ENCODE measurements at regions not wholly inside any gene's neighbourhood (a gene's known extent, or its start where the extent isn't known, plus 50 kb on each side); places are given as distances from the start of the nearest gene placed in this dataset.

DNA sequence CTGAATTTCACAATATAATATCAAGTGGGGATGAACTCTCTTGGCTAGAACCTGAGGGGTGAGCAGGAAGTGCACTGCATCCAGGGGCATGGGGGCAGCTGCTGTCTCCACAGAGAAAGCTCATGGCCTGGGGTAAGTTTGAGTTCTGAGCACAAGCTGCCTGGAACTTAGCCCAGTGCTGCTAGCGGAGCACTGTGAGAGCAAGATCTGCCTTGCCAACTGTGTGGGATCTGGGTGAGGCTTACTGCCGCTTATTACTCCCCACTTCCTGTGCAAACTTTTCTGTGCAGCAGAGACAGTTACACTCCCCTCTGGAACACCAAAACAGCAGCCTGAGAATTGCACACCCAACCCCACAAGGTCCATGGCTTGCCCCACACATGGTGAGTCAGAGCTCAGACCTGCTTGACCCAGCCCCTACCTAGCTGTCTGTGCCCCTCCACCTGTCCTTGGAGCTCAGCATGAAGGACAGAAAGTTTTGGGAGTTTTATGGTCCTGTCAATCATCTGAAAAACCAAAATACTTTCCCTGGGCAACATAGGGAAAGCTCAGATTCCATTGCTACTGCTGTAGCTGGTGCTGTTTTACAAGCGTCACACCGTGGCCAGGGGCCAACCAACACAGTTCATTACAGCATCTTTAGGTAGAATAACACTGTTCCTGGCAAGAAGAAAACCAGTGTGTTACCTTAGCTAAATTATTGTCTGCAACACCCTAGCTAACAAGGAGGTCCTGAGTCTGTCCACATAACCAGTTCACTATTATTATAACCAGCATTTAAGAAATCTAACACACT is 762.1 kb upstream of the NEGR1 start:
- no peak for TF ChIP-seq CTCF (IDR thresholded peaks at IDR 0.05)
- TF ChIP-seq POLR2AphosphoS5 (IDR thresholded peaks at IDR 0.05), result no peak
- TF ChIP-seq EP300 (IDR thresholded peaks at IDR 0.05), result no peak
- TF ChIP-seq POLR2A (IDR thresholded peaks at IDR 0.05), result no peak
- intact Hi-C loops (cut with DNase I; ENCODE audit: low total_unique reads), result no loop called here
- H3K4me3 ChIP-seq, result no peak overlapping the region
- DNase-seq, result peak in 1 of 2 donors; percentile 5
- no peaks in the 10 kb centered on the region for H3K36me3 ChIP-seq
- no peaks in the 10 kb centered on the region for H3K27me3 ChIP-seq
- WGBS, 5 donors, result 36 to 63% (median 61%) methylated on average over 4 of the region's 4 CpGs
- H3K4me1 ChIP-seq, result no peaks in the 10 kb centered on the region
- H3K27ac ChIP-seq, result no peak overlapping the region
- no peaks in the 10 kb centered on the region for H3K9me3 ChIP-seq

- H3K4me1 ChIP-seq, result no peaks in the 10 kb centered on the region
- no peak overlapping the region for H3K4me3 ChIP-seq
- WGBS, 5 donors, result 82 to 94% (median 88%) methylated on average over 1 of the region's 1 CpG
- no peaks in the 10 kb centered on the region for H3K27me3 ChIP-seq
- TF ChIP-seq POLR2A (IDR thresholded peaks at IDR 0.05) (no peak), POLR2AphosphoS5 (IDR thresholded peaks at IDR 0.05) (no peak), CTCF (IDR thresholded peaks at IDR 0.05) (no peak), EP300 (IDR thresholded peaks at IDR 0.05) (no peak)
- no peak for DNase-seq
- no peak overlapping the region for H3K27ac ChIP-seq
- intact Hi-C loops (cut with DNase I; ENCODE audit: low total_unique reads), result no loop called here
- no peaks in the 10 kb centered on the region for H3K9me3 ChIP-seq
- no peaks in the 10 kb centered on the region for H3K36me3 ChIP-seq
These were observed 760.1 kb upstream of the NEGR1 start for GRCh38 chr1:73042403-73042802.

DNA sequence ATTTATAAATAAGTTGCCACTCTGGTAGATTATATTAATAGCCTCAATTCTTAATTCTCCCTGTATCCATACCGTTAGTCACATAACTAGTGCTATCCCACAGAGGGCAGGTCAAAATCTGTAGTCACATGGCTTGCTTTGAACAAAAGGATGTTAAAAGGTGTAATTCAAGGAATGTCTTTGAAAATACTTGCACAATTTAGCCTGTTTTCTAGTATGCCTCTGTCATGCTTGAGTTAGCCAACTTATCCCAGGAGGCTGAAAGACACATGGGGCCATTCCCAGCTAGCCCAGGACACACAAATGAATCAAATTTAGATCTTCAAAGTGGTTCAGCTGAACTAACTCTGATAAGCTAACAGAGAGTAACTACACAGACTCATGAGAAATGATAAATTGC is 758.5 kb upstream of the NEGR1 start:
- Histone ChIP-seq H3K4me3 (no peak overlapping the region), H3K4me1 (no peaks in the 10 kb centered on the region), H3K27me3 (no peaks in the 10 kb centered on the region), H3K9me3 (no peaks in the 10 kb centered on the region), H3K27ac (no peak overlapping the region), H3K36me3 (no peaks in the 10 kb centered on the region)
- 81 to 94% (median 87%) methylated on average over 1 of the region's 1 CpG for WGBS, 5 donors
- intact Hi-C loops (cut with DNase I; ENCODE audit: low total_unique reads), result no loop called here
- no peak for TF ChIP-seq POLR2A (IDR thresholded peaks at IDR 0.05)
- TF ChIP-seq POLR2AphosphoS5 (IDR thresholded peaks at IDR 0.05), result no peak
- no peak for TF ChIP-seq EP300 (IDR thresholded peaks at IDR 0.05)
- TF ChIP-seq CTCF (IDR thresholded peaks at IDR 0.05), result no peak
- no peak for DNase-seq

DNA sequence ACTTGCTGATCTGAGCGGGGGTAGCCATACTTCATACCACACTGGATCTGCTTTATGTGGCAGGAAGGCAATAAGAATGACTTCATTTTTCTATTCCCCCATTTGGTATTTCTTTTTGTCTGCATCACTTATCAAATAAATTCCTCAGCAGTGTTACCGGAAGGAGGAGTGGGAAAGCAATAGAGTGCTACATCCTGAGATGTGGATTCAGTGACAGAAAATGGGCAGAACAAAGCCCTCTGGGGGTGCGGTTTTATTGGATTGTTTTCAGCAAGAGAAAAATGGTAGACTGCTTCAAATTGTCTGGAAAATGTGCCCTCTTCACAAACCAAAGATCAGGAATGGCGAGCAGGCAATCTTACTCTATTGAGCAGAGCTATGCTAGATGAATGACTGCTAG is 751.9 kb upstream of the NEGR1 start:
- Histone ChIP-seq H3K9me3 (no peaks in the 10 kb centered on the region), H3K4me3 (no peak overlapping the region), H3K27me3 (no peaks in the 10 kb centered on the region), H3K36me3 (no peaks in the 10 kb centered on the region), H3K27ac (no peak overlapping the region), H3K4me1 (no peaks in the 10 kb centered on the region)
- 72 to 80% (median 75%) methylated on average over 4 of the region's 4 CpGs for WGBS, 5 donors
- TF ChIP-seq POLR2A (IDR thresholded peaks at IDR 0.05), result no peak
- no peak for TF ChIP-seq CTCF (IDR thresholded peaks at IDR 0.05)
- TF ChIP-seq POLR2AphosphoS5 (IDR thresholded peaks at IDR 0.05), result no peak
- no peak for TF ChIP-seq EP300 (IDR thresholded peaks at IDR 0.05)
- intact Hi-C loops (cut with DNase I; ENCODE audit: low total_unique reads), result no loop called here
- no peak for DNase-seq
